Ovary (tissue), 7 donors: ENCODE measurements at regions not wholly inside any gene's neighbourhood (a gene's known extent, or its start where the extent isn't known, plus 50 kb on each side); places are given as distances from the start of the nearest gene placed in this dataset.

Experiments used
- DNase-seq, 5 donors: peaks; one replicate each; pipeline ENCODE4 v3.0.0-alpha.2; 2019 to 2020
- H3K27ac ChIP-seq, 2 donors: fragments of 200-600 bp; one replicate each; pipeline versions ENCODE4 v1.5.1 to v1.8.0; 2019 to 2022
- H3K27me3 ChIP-seq: fragments of 200-600 bp; one replicate; pipeline ENCODE4 v1.8.0; 2022
- H3K36me3 ChIP-seq: fragments of 200-600 bp; sonication (generic); one replicate; pipeline ENCODE4 v1.5.1; 2019
- H3K4me1 ChIP-seq: one replicate; pipeline ENCODE4 v1.8.1; 2013; ENCODE audit warnings: mild to moderate bottlenecking, moderate library complexity; ENCODE audit not compliant: insufficient read depth
- H3K4me3 ChIP-seq: fragments of 200-600 bp; sonication (generic); one replicate; pipeline ENCODE4 v1.5.1; 2017
- H3K9me3 ChIP-seq, 2 donors: fragments of 200-600 bp in 1 of 2; sonication (generic) in 1 of 2; one replicate each; pipeline versions ENCODE4 v1.5.1 to v1.8.1; 2013 to 2019; ENCODE audit warnings: mild to moderate bottlenecking in 1 of 2, moderate library complexity in 1 of 2
- EP300 ChIP-seq: sonication (generic); formaldehyde crosslinking; IDR thresholded peaks from one replicate; pipeline ENCODE4 v1.6.1; 2017; ENCODE audit warnings: antibody characterized with exemption
- POLR2A ChIP-seq: fragments of 450-650 bp; IDR thresholded peaks from one replicate; pipeline ENCODE4 v1.6.1; 2017; ENCODE audit warnings: antibody characterized with exemption, mild to moderate bottlenecking, moderate library complexity
- WGBS, 3 donors: extraction: QIAGEN DNeasy Blood & Tissue Kit in 1 of 3; methylation state at CpG; one replicate each; pipeline versions ENCODE4 v1.1.5 to v1.1.7; 2013 to 2017; 5-methylcytosine and 5-hydroxymethylcytosine counted together
- intact Hi-C, 4 donors: fragments of 100-400 bp; cut with DNase I; formaldehyde crosslinking; loops; one replicate each; pipeline versions ENCODE4 v1.11.0 to v1.15.1; 2022 to 2023
- TF ChIP-seq, protein P1 (sequence below), 3 donors: fragments of 450-650 bp in 2 of 3; fragments of 200-600 bp in 1 of 3; IDR thresholded peaks; one replicate each; pipeline versions ENCODE4 v1.5.1 to v1.8.0; 2016 to 2022; ENCODE audit warnings: antibody characterized with exemption in 3 of 3, mild to moderate bottlenecking in 1 of 3
- donor health status: DM: no; HTN: no; CAD: no; lungs with moderate emphysema.
- donor health status: DM: no; HTN: no; CAD: no.
- donor health status: Bipolar disorder and iron deficiency.
- donor health status: DM: no; HTN: no; CAD: no.
- donor health status: DM: yes; HTN: yes; CAD: no.

DNA sequence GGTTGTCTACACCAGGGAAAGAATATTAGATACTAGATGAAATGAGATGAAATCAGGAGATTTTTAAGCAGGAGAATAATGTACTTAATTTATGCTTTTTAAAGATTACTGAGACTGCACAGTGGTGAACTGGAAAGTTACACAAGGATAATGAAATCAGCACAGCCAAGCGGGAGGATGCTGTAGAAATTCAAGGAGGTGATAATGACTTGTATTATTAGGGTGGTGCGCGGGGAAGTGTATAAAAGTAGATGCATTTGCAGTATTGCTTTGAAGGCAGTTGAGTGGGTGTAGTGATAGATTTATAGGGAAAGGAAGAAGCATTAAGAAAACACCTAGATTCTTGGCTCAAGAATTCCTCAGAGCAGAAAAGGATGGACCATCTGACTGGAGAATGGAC, 359.5 kb upstream of the SPHKAP start:
- Histone ChIP-seq H3K4me3 (no peak overlapping the region), H3K27me3 (no peaks in the 10 kb centered on the region), H3K9me3 (no peaks in the 10 kb centered on the region), H3K4me1 (peaks cover 4% of the 10 kb centered on the region), H3K36me3 (no peaks in the 10 kb centered on the region), H3K27ac (no peak overlapping the region)
- TF ChIP-seq, protein P1, sequence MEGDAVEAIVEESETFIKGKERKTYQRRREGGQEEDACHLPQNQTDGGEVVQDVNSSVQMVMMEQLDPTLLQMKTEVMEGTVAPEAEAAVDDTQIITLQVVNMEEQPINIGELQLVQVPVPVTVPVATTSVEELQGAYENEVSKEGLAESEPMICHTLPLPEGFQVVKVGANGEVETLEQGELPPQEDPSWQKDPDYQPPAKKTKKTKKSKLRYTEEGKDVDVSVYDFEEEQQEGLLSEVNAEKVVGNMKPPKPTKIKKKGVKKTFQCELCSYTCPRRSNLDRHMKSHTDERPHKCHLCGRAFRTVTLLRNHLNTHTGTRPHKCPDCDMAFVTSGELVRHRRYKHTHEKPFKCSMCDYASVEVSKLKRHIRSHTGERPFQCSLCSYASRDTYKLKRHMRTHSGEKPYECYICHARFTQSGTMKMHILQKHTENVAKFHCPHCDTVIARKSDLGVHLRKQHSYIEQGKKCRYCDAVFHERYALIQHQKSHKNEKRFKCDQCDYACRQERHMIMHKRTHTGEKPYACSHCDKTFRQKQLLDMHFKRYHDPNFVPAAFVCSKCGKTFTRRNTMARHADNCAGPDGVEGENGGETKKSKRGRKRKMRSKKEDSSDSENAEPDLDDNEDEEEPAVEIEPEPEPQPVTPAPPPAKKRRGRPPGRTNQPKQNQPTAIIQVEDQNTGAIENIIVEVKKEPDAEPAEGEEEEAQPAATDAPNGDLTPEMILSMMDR (IDR thresholded peaks at IDR 0.05), result no peak
- TF ChIP-seq POLR2A (no peak), EP300 (no peak)
- WGBS, 3 donors, result 81 to 87% (median 84%) methylated on average over 3 of the region's 3 CpGs
- no peak for DNase-seq
- intact Hi-C loops, result no loop called here

DNA sequence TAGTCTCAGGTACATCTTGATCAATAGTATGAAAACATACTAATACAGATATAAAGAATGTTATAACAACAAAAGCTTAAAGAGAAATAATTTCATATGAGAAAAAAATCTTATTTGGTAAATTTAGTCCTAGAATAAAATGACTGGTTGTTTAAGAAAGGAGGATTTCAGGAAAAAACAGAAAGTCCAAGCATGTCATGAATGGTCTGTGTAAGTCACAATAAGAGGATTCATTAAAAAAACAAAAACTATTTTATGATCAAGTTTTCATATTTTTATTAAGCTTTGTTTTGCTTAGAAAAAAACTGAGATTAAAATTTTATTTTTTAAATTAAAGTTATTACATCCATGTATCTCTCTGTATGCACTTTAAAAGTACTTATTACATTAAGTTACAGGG, 353.9 kb upstream of the SPHKAP start:
- intact Hi-C loops, result no loop called here
- no peak for TF ChIP-seq POLR2A
- TF ChIP-seq, protein P1 (IDR thresholded peaks at IDR 0.05), result no peak
- TF ChIP-seq EP300, result no peak
- Histone ChIP-seq H3K27ac (no peak overlapping the region), H3K4me3 (no peak overlapping the region), H3K9me3 (no peaks in the 10 kb centered on the region), H3K27me3 (no peaks in the 10 kb centered on the region), H3K4me1 (no peaks in the 10 kb centered on the region), H3K36me3 (no peaks in the 10 kb centered on the region)
- no peak for DNase-seq

DNA sequence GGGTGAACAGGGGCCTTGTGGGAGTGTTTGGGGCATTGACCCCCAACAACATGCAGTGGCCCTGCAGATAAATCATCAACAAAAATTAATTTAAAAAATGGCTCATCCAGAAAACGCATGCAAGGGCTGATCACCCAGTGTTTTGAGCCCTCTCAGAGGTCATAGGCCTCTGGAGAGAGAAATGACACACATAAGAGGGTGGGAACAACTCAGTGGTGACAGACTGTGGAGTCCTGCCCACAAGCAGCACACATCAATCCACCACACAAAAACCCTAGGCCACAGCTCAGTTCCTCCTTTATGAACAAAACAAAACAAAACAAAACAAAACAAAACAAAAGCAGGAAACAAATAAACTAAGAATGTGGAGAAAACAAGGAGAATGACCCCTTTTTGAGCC, 351.7 kb upstream of the SPHKAP start:
- Histone ChIP-seq H3K9me3 (no peaks in the 10 kb centered on the region), H3K27ac (no peak overlapping the region), H3K4me3 (no peak overlapping the region), H3K27me3 (no peaks in the 10 kb centered on the region), H3K36me3 (no peaks in the 10 kb centered on the region), H3K4me1 (no peaks in the 10 kb centered on the region)
- TF ChIP-seq, protein P1 (IDR thresholded peaks at IDR 0.05), result no peak
- TF ChIP-seq POLR2A (no peak), EP300 (no peak)
- no peak for DNase-seq
- 63 to 74% (median 64%) methylated on average over 1 of the region's 1 CpG for WGBS, 3 donors
- intact Hi-C loops, result no loop called here

DNA sequence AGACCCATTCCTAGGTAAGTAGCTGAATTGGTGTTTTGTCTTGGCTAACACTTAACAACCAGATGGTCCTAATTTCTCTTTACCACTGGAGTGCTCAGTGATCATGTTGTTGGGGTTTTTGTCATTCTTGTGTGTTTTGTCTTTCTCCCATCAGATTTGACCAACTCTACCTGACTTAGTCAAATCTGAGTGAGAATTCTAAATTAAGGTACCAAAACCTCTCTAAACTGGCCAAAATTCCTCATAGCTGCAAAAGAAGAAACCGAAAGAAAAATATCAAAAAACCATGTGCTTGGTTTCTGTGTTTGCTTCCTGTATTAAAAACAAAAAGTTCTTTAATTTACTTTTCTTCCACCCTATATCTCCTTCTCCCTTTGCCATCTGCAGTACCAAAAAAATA, 350.7 kb upstream of the SPHKAP start:
- 78 to 88% (median 86%) methylated on average over 1 of the region's 1 CpG for WGBS, 3 donors
- H3K27ac ChIP-seq, result no peak overlapping the region
- no peak for DNase-seq
- no peaks in the 10 kb centered on the region for H3K36me3 ChIP-seq
- H3K4me1 ChIP-seq, result no peaks in the 10 kb centered on the region
- H3K9me3 ChIP-seq, result no peaks in the 10 kb centered on the region
- H3K4me3 ChIP-seq, result no peak overlapping the region
- no peaks in the 10 kb centered on the region for H3K27me3 ChIP-seq
- TF ChIP-seq EP300, result no peak
- TF ChIP-seq POLR2A, result no peak
- TF ChIP-seq, protein P1 (IDR thresholded peaks at IDR 0.05), result no peak
- intact Hi-C loops, result no loop called here
